Nephron (organoid): ENCODE measurements at regions not wholly inside any gene's neighbourhood (a gene's known extent, or its start where the extent isn't known, plus 50 kb on each side); places are given as distances from the start of the nearest gene placed in this dataset.

Experiments
- H3K27ac Mint-ChIP-seq, 3 experiments: 2 replicates each; pipeline ENCODE4 v1.8.0; 2020; ENCODE audit warnings: mixed read lengths in 3 of 3, mild to moderate bottlenecking in 2 of 3, moderate library complexity in 1 of 3
- H3K27me3 Mint-ChIP-seq: 2 replicates; pipeline ENCODE4 v1.8.0; 2021; ENCODE audit warnings: low read depth, mild to moderate bottlenecking, moderate library complexity, mixed read lengths
- H3K36me3 Mint-ChIP-seq: 2 replicates; pipeline ENCODE4 v1.8.0; 2020; ENCODE audit warnings: low read depth, mixed read lengths
- H3K4me1 Mint-ChIP-seq: 2 replicates; pipeline ENCODE4 v1.8.0; 2020; ENCODE audit warnings: mixed read lengths
- H3K4me3 Mint-ChIP-seq, 3 experiments: 2 replicates each; pipeline ENCODE4 v1.8.0; 2020; ENCODE audit warnings: mild to moderate bottlenecking in 3 of 3, mixed read lengths in 3 of 3, moderate library complexity in 2 of 3
- H3K9me3 Mint-ChIP-seq: 2 replicates; pipeline ENCODE4 v1.8.0; 2020; ENCODE audit warnings: mixed read lengths
- CTCF ChIP-seq, 3 experiments: fragments of 200-600 bp; sonication (generic); IDR thresholded peaks; one replicate each; pipeline ENCODE4 v1.5.0; 2021; ENCODE audit warnings: antibody characterized with exemption in 3 of 3; ENCODE audit not compliant: unreplicated experiment in 3 of 3

GRCh38 chr11:79525257-79525656 lies 84.4 kb upstream of the TENM4 start:
- H3K9me3 Mint-ChIP-seq = peaks cover 3% of the 10 kb centered on the region
- no peak for TF ChIP-seq CTCF (IDR thresholded peaks at IDR 0.05; ENCODE audit: unreplicated experiment in 3 of 3)
- H3K36me3 Mint-ChIP-seq = no peaks in the 10 kb centered on the region
- no peaks in the 10 kb centered on the region for H3K27me3 Mint-ChIP-seq
- no peak overlapping the region for H3K4me3 Mint-ChIP-seq
- no peak overlapping the region for H3K27ac Mint-ChIP-seq
- no peaks in the 10 kb centered on the region for H3K4me1 Mint-ChIP-seq

DNA sequence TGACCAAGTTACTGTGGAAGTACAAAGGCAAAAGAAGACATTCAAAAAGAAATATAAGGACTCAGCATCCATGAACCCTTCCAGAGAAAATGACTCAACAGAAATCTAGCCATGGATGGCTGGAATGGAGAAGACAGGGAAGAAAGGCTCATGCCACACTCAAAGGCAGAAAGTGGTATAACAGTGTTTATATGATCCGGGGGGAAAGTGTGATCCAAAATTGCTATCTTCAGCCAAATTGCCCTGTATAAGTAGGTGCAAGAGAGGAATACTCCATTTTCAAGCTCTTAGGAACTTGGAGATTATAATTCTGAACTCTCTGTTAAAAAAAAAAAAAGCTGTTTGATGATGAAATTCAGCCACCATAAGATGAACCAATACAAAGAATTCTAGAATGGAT lies 81.8 kb upstream of the TENM4 start:
- Mint-ChIP-seq H3K27me3 (no peaks in the 10 kb centered on the region), H3K4me1 (no peaks in the 10 kb centered on the region), H3K4me3 (no peak overlapping the region), H3K27ac (no peak overlapping the region), H3K9me3 (peaks cover 3% of the 10 kb centered on the region), H3K36me3 (no peaks in the 10 kb centered on the region)
- TF ChIP-seq CTCF (IDR thresholded peaks at IDR 0.05; ENCODE audit: unreplicated experiment in 3 of 3) = no peak

DNA sequence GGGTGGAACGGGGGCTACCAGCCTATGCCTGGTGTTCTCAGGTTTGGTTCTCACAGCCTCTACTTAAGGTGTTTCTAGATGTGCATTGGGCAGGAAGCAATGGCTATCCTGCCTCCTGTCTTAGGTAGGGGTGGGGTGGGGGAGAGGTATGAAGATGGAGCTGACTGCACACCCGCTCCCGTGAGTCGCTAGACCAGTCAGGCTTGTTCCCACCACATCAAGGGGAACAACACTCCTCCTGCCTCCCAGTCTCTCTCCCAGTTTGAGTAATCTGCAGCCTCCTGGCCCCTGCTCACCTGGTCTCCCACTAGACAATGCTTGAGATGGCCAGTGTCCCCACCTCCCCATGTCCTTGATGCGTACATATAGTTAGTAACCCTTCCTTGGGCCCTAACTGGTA lies 79.3 kb upstream of the TENM4 start:
- no peak for TF ChIP-seq CTCF (IDR thresholded peaks at IDR 0.05; ENCODE audit: unreplicated experiment in 3 of 3)
- H3K27ac Mint-ChIP-seq = no peak overlapping the region
- no peaks in the 10 kb centered on the region for H3K27me3 Mint-ChIP-seq
- no peak overlapping the region for H3K4me3 Mint-ChIP-seq
- no peaks in the 10 kb centered on the region for H3K4me1 Mint-ChIP-seq
- peaks cover 3% of the 10 kb centered on the region for H3K9me3 Mint-ChIP-seq
- H3K36me3 Mint-ChIP-seq = no peaks in the 10 kb centered on the region

DNA sequence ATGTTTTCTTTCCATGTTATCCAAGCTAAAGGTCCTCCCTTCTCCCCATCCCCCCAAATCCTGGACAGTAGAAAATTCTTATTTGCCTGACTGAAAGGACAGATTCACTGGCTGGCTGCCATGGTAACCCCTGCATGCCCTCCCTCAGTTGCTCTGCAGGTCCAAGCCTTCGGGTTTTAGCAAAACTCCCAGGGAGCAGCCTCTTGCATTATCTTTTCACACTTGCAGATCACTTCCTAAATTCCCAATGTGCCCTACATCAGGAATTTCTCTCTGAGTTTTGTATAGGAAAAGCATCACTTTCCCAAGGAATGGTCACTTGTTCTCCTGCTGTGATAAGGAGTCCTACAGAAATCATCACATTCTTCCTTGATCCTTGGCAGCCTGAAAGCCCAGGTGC lies 75.0 kb upstream of the TENM4 start:
- Mint-ChIP-seq H3K27ac (no peak overlapping the region), H3K4me3 (no peak overlapping the region), H3K9me3 (no peaks in the 10 kb centered on the region), H3K4me1 (peaks cover 9% of the 10 kb centered on the region), H3K36me3 (no peaks in the 10 kb centered on the region), H3K27me3 (no peaks in the 10 kb centered on the region)
- TF ChIP-seq CTCF (IDR thresholded peaks at IDR 0.05; ENCODE audit: unreplicated experiment in 3 of 3) = no peak

GRCh38 chr11:79514695-79515094 lies 73.9 kb upstream of the TENM4 start:
- H3K9me3 Mint-ChIP-seq = no peaks in the 10 kb centered on the region
- TF ChIP-seq CTCF (IDR thresholded peaks at IDR 0.05; ENCODE audit: unreplicated experiment in 3 of 3) = no peak
- no peaks in the 10 kb centered on the region for H3K36me3 Mint-ChIP-seq
- no peaks in the 10 kb centered on the region for H3K27me3 Mint-ChIP-seq
- peaks cover 9% of the 10 kb centered on the region for H3K4me1 Mint-ChIP-seq
- H3K27ac Mint-ChIP-seq = no peak overlapping the region
- no peak overlapping the region for H3K4me3 Mint-ChIP-seq

- Mint-ChIP-seq H3K27ac (no peak overlapping the region), H3K9me3 (no peaks in the 10 kb centered on the region), H3K27me3 (no peaks in the 10 kb centered on the region), H3K36me3 (no peaks in the 10 kb centered on the region), H3K4me1 (peaks cover 9% of the 10 kb centered on the region), H3K4me3 (no peak overlapping the region)
- no peak for TF ChIP-seq CTCF (IDR thresholded peaks at IDR 0.05; ENCODE audit: unreplicated experiment in 3 of 3)
Measured at GRCh38 chr11:79514290-79514689, 73.5 kb upstream of the TENM4 start.
